HEK293 (cell line): ENCODE measurements at regions not wholly inside any gene's neighbourhood (a gene's known extent, or its start where the extent isn't known, plus 50 kb on each side); places are given as distances from the start of the nearest gene placed in this dataset.

Experiments used
- CTCF ChIA-PET: fragments of 350-600 bp; formaldehyde crosslinking; extraction: SDS; loops from one replicate; lab custom pipeline; 2021; ENCODE audit warnings: antibody characterized with exemption; lab: Yijun Ruan, JAX
- POLR2A ChIA-PET: fragments of 300-600 bp; formaldehyde crosslinking; extraction: SDS; loops from one replicate; lab custom pipeline; 2020; ENCODE audit warnings: antibody characterized with exemption, inconsistent platforms; lab: Yijun Ruan, JAX
- H3K27ac ChIP-seq: fragments of 200-500 bp; sonication (Bioruptor generic); 2 replicates; pipeline ENCODE4 v1.5.1; 2014; ENCODE audit warnings: low read depth, low read length, control low read depth, inconsistent platforms; ENCODE audit errors: extremely low read depth
- H3K36me3 ChIP-seq, 2 experiments: fragments of 200-500 bp in 1 of 2; sonication (Bioruptor generic) in 1 of 2; 1 replicate in 1 of 2; 2 replicates in 1 of 2; pipeline ENCODE4 v1.5.1; 2014 to 2017; ENCODE audit warnings: inconsistent platforms in 2 of 2, low read length in 2 of 2; ENCODE audit not compliant: control insufficient read depth in 2 of 2, insufficient read depth in 1 of 2
- H3K4me1 ChIP-seq: fragments of 200-500 bp; sonication (Bioruptor generic); 2 replicates; pipeline ENCODE4 v1.5.1; 2014; ENCODE audit warnings: mild to moderate bottlenecking, low read length, inconsistent platforms; ENCODE audit not compliant: control insufficient read depth, insufficient read depth
- H3K4me3 ChIP-seq: 2 replicates; pipeline ENCODE4 v1.5.1; 2011; ENCODE audit warnings: low read depth, mild to moderate bottlenecking, control low read depth, low read length, moderate library complexity
- H3K9me3 ChIP-seq: fragments of 200-500 bp; sonication (Bioruptor generic); 2 replicates; pipeline ENCODE4 v1.5.1; 2014; ENCODE audit warnings: low read depth, low read length, inconsistent platforms; ENCODE audit not compliant: control insufficient read depth, insufficient read depth
- HOXD13 ChIP-seq: sonication (generic); formaldehyde crosslinking; IDR thresholded peaks from 2 replicates; pipeline ENCODE4 v1.8.0; 2022; ENCODE audit warnings: missing genetic modification reagents, borderline replicate concordance
- KLF8 ChIP-seq: fragments of 450-650 bp; formaldehyde crosslinking; IDR thresholded peaks from 2 replicates; pipeline ENCODE4 v1.5.1; 2016; ENCODE audit warnings: missing biosample characterization, missing genetic modification characterization
- MZF1 ChIP-seq: fragments of 450-650 bp; formaldehyde crosslinking; IDR thresholded peaks from 2 replicates; pipeline ENCODE4 v1.5.1; 2017; ENCODE audit warnings: missing biosample characterization, missing genetic modification characterization, borderline replicate concordance
- SALL2 ChIP-seq: fragments of 450-650 bp; formaldehyde crosslinking; IDR thresholded peaks from 2 replicates; pipeline ENCODE4 v1.5.0; 2017; ENCODE audit warnings: missing biosample characterization, mild to moderate bottlenecking, missing genetic modification characterization, borderline replicate concordance
- TCF7L2 ChIP-seq: IDR thresholded peaks from 2 replicates; pipeline ENCODE4 v1.6.1; 2011; ENCODE audit warnings: low read depth, mild to moderate bottlenecking, inconsistent platforms, low read length, moderate library complexity, borderline replicate concordance
- TSHZ1 ChIP-seq: fragments of 450-650 bp; formaldehyde crosslinking; IDR thresholded peaks from 2 replicates; pipeline ENCODE4 v1.5.1; 2016; ENCODE audit warnings: missing biosample characterization, missing genetic modification characterization, borderline replicate concordance
- ZBTB17 ChIP-seq: fragments of 450-650 bp; formaldehyde crosslinking; IDR thresholded peaks from 2 replicates; pipeline ENCODE4 v1.5.1; 2016; ENCODE audit warnings: missing biosample characterization, missing genetic modification characterization
- ZNF169 ChIP-seq: fragments of 450-650 bp; formaldehyde crosslinking; IDR thresholded peaks from 2 replicates; pipeline ENCODE4 v1.5.1; 2016; ENCODE audit warnings: missing biosample characterization, missing genetic modification characterization
- ZNF324 ChIP-seq: fragments of 450-650 bp; formaldehyde crosslinking; IDR thresholded peaks from 2 replicates; pipeline ENCODE4 v1.5.1; 2016; ENCODE audit warnings: missing biosample characterization, missing genetic modification characterization
- ZNF362 ChIP-seq: fragments of 450-650 bp; formaldehyde crosslinking; IDR thresholded peaks from 2 replicates; pipeline ENCODE4 v1.5.1; 2016; ENCODE audit warnings: missing biosample characterization, missing genetic modification characterization
- ZNF501 ChIP-seq: fragments of 450-650 bp; formaldehyde crosslinking; IDR thresholded peaks from 2 replicates; pipeline ENCODE4 v1.5.1; 2016; ENCODE audit warnings: missing biosample characterization, missing genetic modification characterization
- ZNF623 ChIP-seq: fragments of 450-650 bp; formaldehyde crosslinking; IDR thresholded peaks from 2 replicates; pipeline ENCODE4 v1.5.1; 2016; ENCODE audit warnings: missing biosample characterization, missing genetic modification characterization
- ZNF639 ChIP-seq: fragments of 450-650 bp; formaldehyde crosslinking; IDR thresholded peaks from 2 replicates; pipeline ENCODE4 v1.5.1; 2016; ENCODE audit warnings: missing biosample characterization, missing genetic modification characterization
- ZNF645 ChIP-seq: fragments of 450-650 bp; formaldehyde crosslinking; IDR thresholded peaks from 2 replicates; pipeline ENCODE4; 2016; ENCODE audit warnings: missing biosample characterization, missing genetic modification characterization
- ZNF677 ChIP-seq: fragments of 450-650 bp; IDR thresholded peaks from 2 replicates; pipeline ENCODE4 v1.5.0; 2018; ENCODE audit warnings: missing biosample characterization, mild to moderate bottlenecking, missing genetic modification characterization, moderate library complexity
- TF ChIP-seq, protein P1 (sequence below): fragments of 450-650 bp; formaldehyde crosslinking; IDR thresholded peaks from 2 replicates; pipeline ENCODE4 v1.5.1; 2016; ENCODE audit warnings: missing biosample characterization, missing genetic modification characterization

GRCh38 chr4:35867057-35867456 is 377.3 kb downstream of the ARAP2 start:
- Histone ChIP-seq H3K27ac (no peak overlapping the region), H3K4me3 (no peak overlapping the region), H3K36me3 (no peaks in the 10 kb centered on the region), H3K9me3 (no peaks in the 10 kb centered on the region), H3K4me1 (no peaks in the 10 kb centered on the region)
- TF ChIP-seq SALL2 (tag by site-specific recombination) (no peak), ZNF324 (tag by site-specific recombination) (no peak), TSHZ1 (no peak), ZNF169 (tag by site-specific recombination) (no peak)
- TF ChIP-seq, protein P1, sequence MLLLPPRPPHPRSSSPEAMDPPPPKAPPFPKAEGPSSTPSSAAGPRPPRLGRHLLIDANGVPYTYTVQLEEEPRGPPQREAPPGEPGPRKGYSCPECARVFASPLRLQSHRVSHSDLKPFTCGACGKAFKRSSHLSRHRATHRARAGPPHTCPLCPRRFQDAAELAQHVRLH (tag by site-specific recombination) = no peak
- ChIA-PET POLR2A (no interaction called here), CTCF (no interaction called here)

DNA sequence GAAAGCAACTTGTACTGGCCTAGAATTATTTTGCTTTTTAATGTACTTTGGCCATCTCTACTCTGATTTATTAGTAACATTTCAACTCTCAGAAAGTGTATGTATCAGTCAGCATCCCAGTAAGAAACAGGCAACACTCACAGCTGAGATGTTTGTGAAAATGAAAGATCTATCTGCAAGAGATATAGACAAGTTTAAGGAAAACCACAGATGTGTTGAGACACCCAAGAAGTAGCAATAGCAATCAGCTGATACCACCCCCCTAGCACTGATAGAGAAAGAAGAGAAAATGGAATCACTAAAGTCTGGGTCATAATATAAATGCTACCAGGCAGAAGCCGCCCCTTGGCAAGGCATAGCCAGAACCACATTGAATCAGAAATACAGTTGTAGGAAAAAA is 372.0 kb downstream of the ARAP2 start:
- Histone ChIP-seq H3K4me1 (no peaks in the 10 kb centered on the region), H3K4me3 (no peak overlapping the region), H3K36me3 (no peaks in the 10 kb centered on the region), H3K9me3 (no peaks in the 10 kb centered on the region), H3K27ac (no peak overlapping the region)
- ChIA-PET CTCF (no interaction called here), POLR2A (no interaction called here)
- no peak for TF ChIP-seq ZBTB17 (tag by site-specific recombination)
- no peak for TF ChIP-seq ZNF639 (tag by site-specific recombination)
- no peak for TF ChIP-seq ZNF362 (tag by site-specific recombination)
- no peak for TF ChIP-seq MZF1 (tag by site-specific recombination)
- TF ChIP-seq HOXD13 (CRISPR knock-in tag) = no peak
- TF ChIP-seq ZNF677 = no peak
- TF ChIP-seq KLF8 (tag by site-specific recombination) = no peak
- TF ChIP-seq ZNF645 = no peak
- no peak for TF ChIP-seq TCF7L2
- no peak for TF ChIP-seq ZNF501 (tag by site-specific recombination)
- TF ChIP-seq ZNF623 (tag by site-specific recombination) = no peak
